Mucosa of rectum (tissue), 2 donors: ENCODE measurements at regions not wholly inside any gene's neighbourhood (a gene's known extent, or its start where the extent isn't known, plus 50 kb on each side); places are given as distances from the start of the nearest gene placed in this dataset.

Experiments
- H3K27ac ChIP-seq, 2 donors: one replicate each; pipeline ENCODE4 v1.7.0; 2013; ENCODE audit warnings: inconsistent platforms in 2 of 2, low read depth in 2 of 2, low read length in 2 of 2
- H3K27me3 ChIP-seq, 2 donors: one replicate each; pipeline ENCODE4 v1.7.0; 2013; ENCODE audit warnings: low read length in 2 of 2; ENCODE audit not compliant: control insufficient read depth in 2 of 2, insufficient read depth in 2 of 2
- H3K36me3 ChIP-seq, 2 donors: one replicate each; pipeline ENCODE4 v1.7.0; 2013; ENCODE audit warnings: low read length in 2 of 2; ENCODE audit not compliant: control insufficient read depth in 2 of 2, insufficient read depth in 2 of 2
- H3K4me1 ChIP-seq, 2 donors: one replicate each; pipeline ENCODE4 v1.7.0; 2013; ENCODE audit warnings: low read length in 2 of 2, mild to moderate bottlenecking in 1 of 2; ENCODE audit not compliant: control insufficient read depth in 2 of 2, insufficient read depth in 2 of 2
- H3K4me3 ChIP-seq, 2 donors: one replicate each; pipeline ENCODE4 v1.7.0; 2013; ENCODE audit warnings: low read length in 2 of 2
- H3K9ac ChIP-seq, 2 donors: one replicate each; pipeline ENCODE4 v1.7.0; 2013; ENCODE audit warnings: low read length in 2 of 2, low read depth in 1 of 2, mild to moderate bottlenecking in 1 of 2
- H3K9me3 ChIP-seq, 2 donors: one replicate each; pipeline ENCODE4 v1.7.0; 2013; ENCODE audit warnings: low read length in 2 of 2; ENCODE audit not compliant: control insufficient read depth in 2 of 2
- donor health status: healthy.
- donor health status: Normal muscosa, but diverticular disease.

GRCh38 chr10:2925631-2926030, 141.7 kb upstream of the PFKP start:
- H3K4me3 ChIP-seq = no peak overlapping the region
- H3K9ac ChIP-seq = no peak overlapping the region
- H3K4me1 ChIP-seq = peaks cover 2% of the 10 kb centered on the region in 2 donors
- no peaks in the 10 kb centered on the region for H3K9me3 ChIP-seq
- peaks cover 0 to 3% of the 10 kb centered on the region in 2 donors for H3K27me3 ChIP-seq
- no peaks in the 10 kb centered on the region for H3K36me3 ChIP-seq
- peak overlapping the region in 1 of 2 donors; percentile 8 for H3K27ac ChIP-seq

DNA sequence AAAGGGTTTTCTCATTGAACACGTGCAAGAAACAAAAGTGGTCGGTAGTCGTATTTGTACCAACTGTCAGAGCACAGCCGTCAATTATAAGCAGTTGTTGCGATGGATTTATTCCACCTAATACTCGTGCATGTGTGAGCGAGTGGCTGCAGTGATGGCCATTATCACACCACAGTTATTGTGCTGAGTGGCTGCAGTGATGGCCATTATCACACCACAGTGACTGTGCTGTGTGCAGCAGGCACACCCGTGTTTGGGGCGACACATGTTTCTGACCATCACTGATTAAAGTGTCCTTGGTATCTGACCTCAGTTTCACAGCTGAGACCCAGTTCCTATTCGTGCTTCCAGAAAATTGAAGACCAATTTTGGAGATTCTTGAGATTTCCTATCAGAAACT, 142.9 kb upstream of the PFKP start:
- Histone ChIP-seq H3K9me3 (no peaks in the 10 kb centered on the region), H3K4me3 (no peak overlapping the region), H3K27ac (no peak overlapping the region), H3K9ac (no peak overlapping the region), H3K4me1 (peaks cover 2 to 4% of the 10 kb centered on the region in 2 donors), H3K36me3 (no peaks in the 10 kb centered on the region), H3K27me3 (peaks cover 0 to 3% of the 10 kb centered on the region in 2 donors)

- no peaks in the 10 kb centered on the region for H3K9me3 ChIP-seq
- no peak overlapping the region for H3K4me3 ChIP-seq
- H3K9ac ChIP-seq = no peak overlapping the region
- peaks cover 2 to 4% of the 10 kb centered on the region in 2 donors for H3K4me1 ChIP-seq
- peaks cover 0 to 3% of the 10 kb centered on the region in 2 donors for H3K27me3 ChIP-seq
- no peaks in the 10 kb centered on the region for H3K36me3 ChIP-seq
- H3K27ac ChIP-seq = no peak overlapping the region
Observed at GRCh38 chr10:2921956-2922680, 145.2 kb upstream of the PFKP start.

DNA sequence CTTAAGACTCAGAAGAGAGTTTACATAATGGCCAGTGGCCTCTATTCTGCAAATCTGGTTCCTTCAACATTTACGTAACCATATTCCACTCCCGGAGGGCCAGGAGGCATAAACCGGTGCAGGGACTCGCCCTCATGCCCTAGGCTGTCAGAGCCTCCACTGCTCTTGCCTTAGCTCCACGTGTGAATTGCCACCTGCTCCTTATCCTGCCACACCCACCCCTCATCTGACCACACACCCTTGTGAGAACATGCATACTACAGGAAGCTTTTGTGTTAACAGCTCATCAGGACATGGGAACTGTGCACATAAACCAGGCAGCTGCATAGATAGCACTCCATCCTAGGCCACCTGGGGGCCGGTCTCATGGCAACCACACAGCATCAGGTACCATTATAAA, 146.7 kb upstream of the PFKP start:
- Histone ChIP-seq H3K9me3 (no peaks in the 10 kb centered on the region), H3K36me3 (no peaks in the 10 kb centered on the region), H3K4me3 (no peak overlapping the region), H3K4me1 (peaks cover under 1 to 4% of the 10 kb centered on the region in 2 donors), H3K27ac (no peak overlapping the region), H3K27me3 (peaks cover 0 to 3% of the 10 kb centered on the region in 2 donors), H3K9ac (no peak overlapping the region)

DNA sequence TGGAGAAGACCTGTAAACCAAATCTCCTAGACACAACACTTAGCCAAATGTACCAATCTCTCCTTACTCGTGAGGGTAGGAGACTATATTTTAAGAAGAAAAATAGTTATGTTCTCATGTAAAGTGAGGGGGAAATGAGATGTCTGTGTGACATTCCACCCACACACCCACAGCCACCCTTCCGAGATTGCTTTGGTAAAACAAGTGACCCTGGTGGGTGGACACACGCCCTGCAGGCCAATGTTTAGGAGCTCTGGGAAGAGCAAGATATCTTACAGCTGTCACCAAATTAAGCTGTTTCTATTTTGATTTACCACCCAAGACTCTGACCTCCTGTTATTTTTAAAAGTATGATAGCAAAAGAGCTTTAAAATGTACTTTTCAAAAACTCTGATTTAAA, 147.2 kb upstream of the PFKP start:
- H3K36me3 ChIP-seq = no peaks in the 10 kb centered on the region
- H3K9me3 ChIP-seq = no peaks in the 10 kb centered on the region
- no peak overlapping the region for H3K27ac ChIP-seq
- H3K4me3 ChIP-seq = no peak overlapping the region
- peaks cover 0 to 3% of the 10 kb centered on the region in 2 donors for H3K27me3 ChIP-seq
- no peak overlapping the region for H3K9ac ChIP-seq
- peaks cover 0 to 4% of the 10 kb centered on the region in 2 donors for H3K4me1 ChIP-seq

- Histone ChIP-seq H3K27me3 (peaks cover 0 to 3% of the 10 kb centered on the region in 2 donors), H3K4me3 (no peak overlapping the region), H3K9me3 (no peaks in the 10 kb centered on the region), H3K4me1 (peaks cover 0 to 4% of the 10 kb centered on the region in 2 donors), H3K27ac (no peak overlapping the region), H3K36me3 (no peaks in the 10 kb centered on the region), H3K9ac (no peak overlapping the region)
Observed at GRCh38 chr10:2919016-2919415, 148.3 kb upstream of the PFKP start.

- Histone ChIP-seq H3K9me3 (no peaks in the 10 kb centered on the region), H3K27me3 (peaks cover 0 to 3% of the 10 kb centered on the region in 2 donors), H3K27ac (no peak overlapping the region), H3K4me3 (no peak overlapping the region), H3K36me3 (no peaks in the 10 kb centered on the region), H3K9ac (no peak overlapping the region), H3K4me1 (peaks cover 0 to 4% of the 10 kb centered on the region in 2 donors)
Observed at GRCh38 chr10:2918489-2918888, 148.9 kb upstream of the PFKP start.

GRCh38 chr10:2917926-2918325, 149.4 kb upstream of the PFKP start:
- H3K9me3 ChIP-seq = no peaks in the 10 kb centered on the region
- no peak overlapping the region for H3K4me3 ChIP-seq
- peaks cover 0 to 3% of the 10 kb centered on the region in 2 donors for H3K27me3 ChIP-seq
- H3K9ac ChIP-seq = no peak overlapping the region
- peaks cover 0 to 4% of the 10 kb centered on the region in 2 donors for H3K4me1 ChIP-seq
- no peaks in the 10 kb centered on the region for H3K36me3 ChIP-seq
- H3K27ac ChIP-seq = no peak overlapping the region

GRCh38 chr10:2915412-2915811, 151.9 kb upstream of the PFKP start:
- Histone ChIP-seq H3K4me3 (no peak overlapping the region), H3K9ac (no peak overlapping the region), H3K27me3 (no peaks in the 10 kb centered on the region), H3K4me1 (no peaks in the 10 kb centered on the region), H3K27ac (no peak overlapping the region), H3K9me3 (no peaks in the 10 kb centered on the region), H3K36me3 (no peaks in the 10 kb centered on the region)

DNA sequence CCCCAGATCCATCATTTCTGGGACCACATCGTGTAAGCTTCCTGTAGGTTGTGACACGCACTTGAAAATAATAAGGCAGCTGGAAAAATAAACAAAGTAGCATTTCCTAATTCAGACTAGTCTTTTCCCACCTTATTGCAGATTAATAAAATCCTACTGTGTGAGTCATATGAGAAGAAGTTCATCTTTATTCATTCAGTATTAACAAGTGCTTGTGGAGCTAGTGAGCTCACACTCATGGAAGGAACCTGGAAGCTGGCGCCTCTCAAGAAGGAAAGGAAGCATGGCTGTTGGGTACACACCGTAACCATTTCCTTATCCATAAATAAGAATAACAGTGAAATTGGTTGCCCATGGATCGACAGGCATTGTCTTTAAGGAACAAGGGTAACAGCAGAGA, 152.6 kb upstream of the PFKP start:
- Histone ChIP-seq H3K4me1 (no peaks in the 10 kb centered on the region), H3K4me3 (no peak overlapping the region), H3K27ac (no peak overlapping the region), H3K9ac (no peak overlapping the region), H3K36me3 (no peaks in the 10 kb centered on the region), H3K9me3 (no peaks in the 10 kb centered on the region), H3K27me3 (no peaks in the 10 kb centered on the region)
